SU-DHL-6 (cell line): ENCODE measurements at regions not wholly inside any gene's neighbourhood (a gene's known extent, or its start where the extent isn't known, plus 50 kb on each side); places are given as distances from the start of the nearest gene placed in this dataset.
"Not testable (repeated sequence)": the region's sequence is repeated elsewhere in the genome, so short reads cannot be mapped to it uniquely, and the experiment has no call there.

Source experiments
- H2AFZ ChIP-seq: fragments of 200-600 bp; sonication (generic); 2 replicates; pipeline ENCODE4 v1.6.1; 2014; ENCODE audit warnings: low read depth, mild to moderate bottlenecking, moderate library complexity, mixed read lengths, antibody characterized with exemption, low read length; ENCODE audit not compliant: severe bottlenecking
- H3F3A ChIP-seq: fragments of 200-600 bp; shearing (Covaris generic); 2 replicates; pipeline ENCODE4 v1.6.0; 2016; ENCODE audit warnings: antibody characterized with exemption, mild to moderate bottlenecking; ENCODE audit not compliant: insufficient read depth
- H3K27ac ChIP-seq: fragments of 200-600 bp; sonication (generic); 2 replicates; pipeline ENCODE4 v1.5.1; 2016; ENCODE audit warnings: low read depth, mild to moderate bottlenecking, low read length, moderate library complexity, mixed read lengths
- H3K27me3 ChIP-seq: fragments of 200-600 bp; sonication (generic), shearing (Covaris generic); 2 replicates; pipeline ENCODE4 v1.6.0; 2014; ENCODE audit warnings: mild to moderate bottlenecking, low read length
- H3K36me3 ChIP-seq: fragments of 200-600 bp; sonication (generic); 2 replicates; pipeline ENCODE4 v1.6.1; 2014; ENCODE audit warnings: mild to moderate bottlenecking, low read length, mixed read lengths
- H3K4me2 ChIP-seq: fragments of 300-600, 200-600 bp; shearing (Covaris generic), sonication (generic); 2 replicates; pipeline ENCODE4 v1.6.0; 2014; ENCODE audit warnings: low read length, low read depth, mild to moderate bottlenecking; ENCODE audit not compliant: poor library complexity, severe bottlenecking
- H3K4me3 ChIP-seq: fragments of 200-600 bp; sonication (generic); 2 replicates; pipeline ENCODE4 v1.5.1; 2014; ENCODE audit warnings: antibody characterized with exemption, low read length, mild to moderate bottlenecking, mixed read lengths; ENCODE audit not compliant: insufficient read depth, poor library complexity, severe bottlenecking
- H3K79me2 ChIP-seq: fragments of 200-600 bp; sonication (generic); 2 replicates; pipeline ENCODE4 v1.6.1; 2014; ENCODE audit warnings: mild to moderate bottlenecking, low read length, moderate library complexity; ENCODE audit not compliant: insufficient read depth
- H3K9ac ChIP-seq: fragments of 200-600 bp; sonication (generic); 2 replicates; pipeline ENCODE4 v1.7.0; 2014; ENCODE audit warnings: mild to moderate bottlenecking, low read length
- H3K9me2 ChIP-seq: fragments of 200-600 bp; sonication (generic); replicated peaks from 2 replicates; pipeline ENCODE4 v1.6.1; 2014; ENCODE audit warnings: low read length; ENCODE audit not compliant: insufficient read depth
- H3K9me3 ChIP-seq: fragments of 200-600 bp; sonication (generic); 2 replicates; pipeline ENCODE4 v1.6.1; 2014; ENCODE audit warnings: low read length, mixed read lengths; ENCODE audit not compliant: insufficient read depth
- H4K20me1 ChIP-seq: fragments of 200-600 bp; sonication (generic); 2 replicates; pipeline ENCODE4 v1.6.1; 2014; ENCODE audit warnings: low read depth, mild to moderate bottlenecking, antibody characterized with exemption, low read length, moderate library complexity, mixed read lengths
- EZH2phosphoT487 ChIP-seq: fragments of 200-600 bp; sonication (generic), shearing (Covaris generic); conservative IDR thresholded peaks from 2 replicates; pipeline ENCODE4 v1.6.1; 2018; ENCODE audit warnings: mild to moderate bottlenecking, antibody characterized with exemption, low read length, moderate library complexity, mixed read lengths
- TF ChIP-seq, protein P1 (sequence below): fragments of 200-600 bp; sonication (generic); IDR thresholded peaks from one replicate; pipeline ENCODE4 v1.5.1; 2017; ENCODE audit warnings: antibody characterized with exemption, mild to moderate bottlenecking, low read length, moderate library complexity; ENCODE audit not compliant: insufficient read depth, poor library complexity, severe bottlenecking

DNA sequence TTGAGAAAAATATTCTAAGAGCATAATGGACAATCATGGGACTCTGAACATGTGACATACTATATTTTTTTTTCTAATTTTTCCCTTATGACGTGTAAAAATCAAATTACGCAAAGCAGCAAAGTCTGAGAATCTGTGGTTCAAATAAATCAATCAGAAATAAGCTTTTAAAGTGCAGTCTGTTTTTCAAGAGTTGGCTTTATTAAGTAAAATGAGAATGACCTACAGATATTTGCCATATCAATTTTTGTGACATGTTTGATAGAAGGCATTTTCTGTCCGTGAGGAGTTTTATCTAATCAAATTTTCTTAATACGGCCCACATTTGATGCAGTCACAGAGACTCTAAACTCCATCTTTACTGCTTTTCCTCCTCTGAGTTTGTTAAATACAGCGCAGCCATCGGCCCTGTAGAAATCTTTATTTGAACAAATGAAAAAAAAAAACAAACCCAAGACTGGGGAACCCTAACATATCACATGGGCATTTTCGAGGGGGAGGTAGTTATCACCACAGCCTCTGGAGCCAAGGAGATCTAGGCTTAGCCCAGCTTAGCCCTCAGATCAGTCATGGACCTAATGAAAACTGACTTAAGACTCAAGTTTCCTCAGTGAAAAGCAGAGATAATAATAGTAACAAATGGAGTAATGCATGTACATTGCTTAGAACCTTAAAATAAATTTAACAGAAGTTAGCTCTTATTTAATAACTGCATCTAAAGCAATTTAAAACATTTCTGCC lies 263.6 kb upstream of the C9orf72 start:
- H3K9ac ChIP-seq = no peak overlapping the region
- H3K4me3 ChIP-seq = no peak overlapping the region
- no peak overlapping the region for H3K27ac ChIP-seq
- H3K36me3 ChIP-seq = no peaks in the 10 kb centered on the region
- no peaks in the 10 kb centered on the region for H4K20me1 ChIP-seq
- H3K9me2 ChIP-seq = no peaks in the 10 kb centered on the region
- no peaks in the 10 kb centered on the region for H3K79me2 ChIP-seq
- no peak for TF ChIP-seq EZH2phosphoT487
- TF ChIP-seq, protein P1, sequence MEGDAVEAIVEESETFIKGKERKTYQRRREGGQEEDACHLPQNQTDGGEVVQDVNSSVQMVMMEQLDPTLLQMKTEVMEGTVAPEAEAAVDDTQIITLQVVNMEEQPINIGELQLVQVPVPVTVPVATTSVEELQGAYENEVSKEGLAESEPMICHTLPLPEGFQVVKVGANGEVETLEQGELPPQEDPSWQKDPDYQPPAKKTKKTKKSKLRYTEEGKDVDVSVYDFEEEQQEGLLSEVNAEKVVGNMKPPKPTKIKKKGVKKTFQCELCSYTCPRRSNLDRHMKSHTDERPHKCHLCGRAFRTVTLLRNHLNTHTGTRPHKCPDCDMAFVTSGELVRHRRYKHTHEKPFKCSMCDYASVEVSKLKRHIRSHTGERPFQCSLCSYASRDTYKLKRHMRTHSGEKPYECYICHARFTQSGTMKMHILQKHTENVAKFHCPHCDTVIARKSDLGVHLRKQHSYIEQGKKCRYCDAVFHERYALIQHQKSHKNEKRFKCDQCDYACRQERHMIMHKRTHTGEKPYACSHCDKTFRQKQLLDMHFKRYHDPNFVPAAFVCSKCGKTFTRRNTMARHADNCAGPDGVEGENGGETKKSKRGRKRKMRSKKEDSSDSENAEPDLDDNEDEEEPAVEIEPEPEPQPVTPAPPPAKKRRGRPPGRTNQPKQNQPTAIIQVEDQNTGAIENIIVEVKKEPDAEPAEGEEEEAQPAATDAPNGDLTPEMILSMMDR = no peak
- H3K4me2 ChIP-seq = no peak overlapping the region
- H3K27me3 ChIP-seq = no peaks in the 10 kb centered on the region
- H3F3A ChIP-seq = no peaks in the 10 kb centered on the region
- H3K9me3 ChIP-seq = no peaks in the 10 kb centered on the region
- H2AFZ ChIP-seq = no peak overlapping the region

DNA sequence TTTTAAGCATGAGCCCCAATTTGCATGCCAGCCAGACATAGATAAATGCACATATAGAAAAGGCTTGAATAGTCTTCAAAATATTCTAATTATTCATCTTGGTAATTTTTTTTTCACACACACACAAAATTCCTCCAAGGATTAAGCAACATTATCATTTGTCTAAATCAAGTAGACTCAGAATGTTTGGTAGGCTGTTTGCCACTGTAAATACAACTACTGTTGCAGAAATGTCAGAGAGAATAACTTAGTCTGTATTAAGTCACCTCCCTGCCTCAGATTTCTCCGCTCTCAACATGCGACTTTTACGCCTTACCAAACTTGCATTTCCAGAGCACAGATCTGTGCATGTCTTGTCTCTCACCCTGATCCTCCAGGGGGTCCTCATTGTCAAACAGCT lies 265.6 kb upstream of the C9orf72 start:
- Histone ChIP-seq H3K27ac (no peak overlapping the region), H3K79me2 (no peaks in the 10 kb centered on the region), H3K9me3 (no peaks in the 10 kb centered on the region), H3K36me3 (no peaks in the 10 kb centered on the region), H3F3A (no peaks in the 10 kb centered on the region), H3K9ac (no peak overlapping the region), H2AFZ (no peak overlapping the region), H4K20me1 (no peaks in the 10 kb centered on the region), H3K27me3 (no peaks in the 10 kb centered on the region), H3K4me2 (no peak overlapping the region), H3K9me2 (no peaks in the 10 kb centered on the region), H3K4me3 (no peak overlapping the region)
- TF ChIP-seq, protein P1 = no peak
- no peak for TF ChIP-seq EZH2phosphoT487

DNA sequence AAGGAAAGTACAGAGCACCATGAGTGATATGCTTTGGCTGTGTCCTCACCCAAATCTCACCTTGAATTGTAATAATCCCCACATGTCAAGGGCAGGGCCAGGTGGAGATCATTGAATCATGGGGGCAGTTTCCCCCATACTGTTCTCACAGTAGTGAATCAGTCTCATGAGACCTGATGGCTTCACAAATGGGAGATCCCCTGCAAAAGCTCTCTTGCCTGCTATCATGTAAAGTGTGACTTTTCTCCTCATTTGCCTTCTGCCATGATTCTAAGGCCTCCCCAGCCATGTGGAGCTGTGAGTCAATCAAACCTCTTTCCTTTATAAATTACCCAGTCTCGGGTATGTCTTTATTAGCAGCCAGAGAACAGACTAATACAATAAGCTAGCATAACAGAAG lies 266.5 kb upstream of the C9orf72 start:
- not testable (repeated sequence) for H3K27ac ChIP-seq, H3K36me3 ChIP-seq, H3K27me3 ChIP-seq, H3K79me2 ChIP-seq, H3K9me2 ChIP-seq, H3F3A ChIP-seq, H3K9ac ChIP-seq, H3K9me3 ChIP-seq, H3K4me3 ChIP-seq, H4K20me1 ChIP-seq, H3K4me2 ChIP-seq, H2AFZ ChIP-seq

DNA sequence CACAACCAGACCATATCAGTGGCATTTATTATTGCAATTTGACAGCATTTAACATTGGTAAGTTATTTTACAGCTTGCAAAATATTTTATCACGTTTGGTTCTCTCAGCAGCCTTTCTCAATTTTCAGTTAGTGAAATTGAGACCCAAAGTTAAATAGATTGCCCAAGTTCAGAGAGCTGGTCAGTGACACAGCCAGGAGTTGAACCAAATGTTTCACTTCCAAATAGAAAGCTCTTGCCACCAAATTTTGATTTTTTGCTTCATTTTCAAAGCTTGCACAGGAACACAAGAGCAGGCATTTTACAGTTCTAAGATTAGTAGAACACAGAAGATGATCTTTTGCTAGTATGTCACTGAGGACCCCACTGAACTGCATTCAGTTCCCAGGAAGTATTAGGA lies 271.5 kb upstream of the C9orf72 start:
- TF ChIP-seq EZH2phosphoT487 = no peak
- Histone ChIP-seq H4K20me1 (no peaks in the 10 kb centered on the region), H3K4me3 (no peak overlapping the region), H3K27me3 (no peaks in the 10 kb centered on the region), H3K9ac (no peak overlapping the region), H3K79me2 (no peaks in the 10 kb centered on the region), H3K9me2 (no peaks in the 10 kb centered on the region), H3K9me3 (no peaks in the 10 kb centered on the region), H2AFZ (no peak overlapping the region), H3K4me2 (no peak overlapping the region), H3K27ac (no peak overlapping the region), H3K36me3 (no peaks in the 10 kb centered on the region), H3F3A (no peaks in the 10 kb centered on the region)
